K562 (cell line): ENCODE measurements at regions not wholly inside any gene's neighbourhood (a gene's known extent, or its start where the extent isn't known, plus 50 kb on each side); places are given as distances from the start of the nearest gene placed in this dataset.

Source experiments
- ATAC-seq: fragments of 200-7000 bp; cut with Tn5 transposase; 3 replicates; pipeline ENCODE4 v1.9.1; 2020; ENCODE audit warnings: moderate library complexity
- BruUV-seq: library from RNA; stranded (reverse); fragments of 400-500 nt; replicated peaks from 2 replicates; lab custom pipeline; 2021; lab: Mats Ljungman, UMichigan
- CTCF ChIA-PET: fragments of 300-600 bp; formaldehyde crosslinking; extraction: SDS; loops from one replicate; lab custom pipeline; 2021; ENCODE audit warnings: low intra/inter-chr PET ratio; lab: Yijun Ruan, JAX
- POLR2A ChIA-PET: fragments of 300-600, 350-650 bp; sonication (Branson Sonifier 250); formaldehyde crosslinking; extraction: SDS; loops from one replicate; lab custom pipeline; 2021; ENCODE audit warnings: antibody characterized with exemption, inconsistent platforms; lab: Yijun Ruan, JAX
- DNase-seq, 4 experiments: peaks; one replicate each; pipeline versions ENCODE4 v3.0.0 to v3.0.0-alpha.2; 2011 to 2018; ENCODE audit warnings: low spot score in 3 of 4, mixed read lengths in 3 of 4; ENCODE audit errors: extremely low read depth in 1 of 4
- FAIRE-seq: peaks from 2 replicates; lab custom pipeline; 2011; peaks lifted over from hg19 to GRCh38; lab: Jason Lieb, UNC
- H2AFZ ChIP-seq: 2 replicates; pipeline ENCODE4 v1.6.0; 2011; ENCODE audit warnings: low read depth, low read length, control low read depth, inconsistent platforms
- H3K27ac ChIP-seq: fragments of 200-600 bp; 3 replicates; pipeline ENCODE4 v1.8.0; 2011; ENCODE audit warnings: low read depth, mild to moderate bottlenecking, control low read depth, inconsistent platforms, low read length, moderate library complexity, mixed read lengths; ENCODE audit errors: extremely low read depth
- H3K27me3 ChIP-seq, 2 experiments: fragments of 300-600 bp in 1 of 2; 2 replicates in 1 of 2; 3 replicates in 1 of 2; pipeline versions ENCODE4 v1.6.0 to v1.8.0; 2011; ENCODE audit warnings: inconsistent platforms in 2 of 2, low read length in 2 of 2, mild to moderate bottlenecking in 1 of 2, mixed read lengths in 1 of 2, moderate library complexity in 1 of 2; ENCODE audit not compliant: control insufficient read depth in 2 of 2, insufficient read depth in 2 of 2
- H3K36me3 ChIP-seq: fragments of 300-600 bp; 3 replicates; pipeline ENCODE4 v1.8.0; 2011; ENCODE audit warnings: mild to moderate bottlenecking, low read length, inconsistent platforms; ENCODE audit not compliant: control insufficient read depth, insufficient read depth
- H3K4me1 ChIP-seq, 2 experiments: fragments of 200-600 bp in 1 of 2; replicated peaks in 1 of 2; 2 replicates in 1 of 2; 3 replicates in 1 of 2; pipeline versions ENCODE4 v1.5.1 to v1.8.0; 2011; ENCODE audit warnings: inconsistent platforms in 2 of 2, low read length in 2 of 2, mild to moderate bottlenecking in 1 of 2, mixed read lengths in 1 of 2, moderate library complexity in 1 of 2; ENCODE audit not compliant: control insufficient read depth in 2 of 2, insufficient read depth in 2 of 2
- H3K4me2 ChIP-seq: 2 replicates; pipeline ENCODE4 v1.6.1; 2011; ENCODE audit warnings: low read length, control low read depth, inconsistent platforms, mixed read lengths; ENCODE audit not compliant: insufficient read depth
- H3K4me3 ChIP-seq: fragments of 200-600 bp; sonication (generic), shearing (Covaris generic); 2 replicates; pipeline ENCODE4 v1.5.1; 2016; ENCODE audit warnings: control low read depth, inconsistent platforms
- H3K79me2 ChIP-seq: fragments of 200-600 bp; 3 replicates; pipeline ENCODE4 v1.8.0; 2011; ENCODE audit warnings: low read length, inconsistent platforms; ENCODE audit not compliant: control insufficient read depth, insufficient read depth
- H3K9ac ChIP-seq, 2 experiments: 2 replicates each; pipeline versions ENCODE4 v1.6.0 to v1.6.1; 2011; ENCODE audit warnings: low read depth in 2 of 2, low read length in 2 of 2, control low read depth in 1 of 2, inconsistent platforms in 1 of 2, mild to moderate bottlenecking in 1 of 2, mixed read lengths in 1 of 2; ENCODE audit not compliant: insufficient read depth in 1 of 2
- H3K9me1 ChIP-seq: one replicate; pipeline ENCODE4 v1.6.0; 2011; ENCODE audit warnings: inconsistent platforms, mild to moderate bottlenecking, low read length, moderate library complexity; ENCODE audit not compliant: control insufficient read depth, insufficient read depth
- H3K9me3 ChIP-seq: replicated peaks from 2 replicates; pipeline ENCODE4 v1.5.1; 2011; ENCODE audit warnings: low read depth, low read length, inconsistent platforms; ENCODE audit not compliant: control insufficient read depth, insufficient read depth
- H4K20me1 ChIP-seq: replicated peaks from 2 replicates; pipeline ENCODE4 v1.6.1; 2011; ENCODE audit warnings: low read length, inconsistent platforms, mixed read lengths; ENCODE audit not compliant: control insufficient read depth, insufficient read depth
- ATF4 ChIP-seq: fragments of 450-650 bp; formaldehyde crosslinking; IDR thresholded peaks from 2 replicates; pipeline ENCODE4 v1.4.0; 2022; ENCODE audit warnings: mild to moderate bottlenecking, moderate library complexity
- ESRRA ChIP-seq: fragments of 450-650 bp; IDR thresholded peaks from 2 replicates; pipeline ENCODE4 v1.6.1; 2014; ENCODE audit warnings: low read depth, mild to moderate bottlenecking, moderate library complexity, borderline replicate concordance
- FOSL1 ChIP-seq: fragments of 200-800 bp; sonication (Bioruptor generic); conservative IDR thresholded peaks from 2 replicates; pipeline ENCODE4 v1.6.1; 2016; ENCODE audit warnings: missing genetic modification characterization, missing compliant biosample characterization
- LCOR ChIP-seq: sonication (generic); formaldehyde crosslinking; IDR thresholded peaks from 2 replicates; pipeline ENCODE4 v1.8.0; 2022; ENCODE audit warnings: mild to moderate bottlenecking, missing genetic modification reagents
- MAFF ChIP-seq: IDR thresholded peaks from 2 replicates; pipeline ENCODE4 v1.6.1; 2012; ENCODE audit warnings: low read length, improper control_type of control experiment
- TRIM25 ChIP-seq: fragments of 450-650 bp; IDR thresholded peaks from 2 replicates; pipeline ENCODE4 v1.7.0; 2016; ENCODE audit warnings: borderline replicate concordance
- ZBTB12 ChIP-seq: fragments of 250-450 bp; sonication (Bioruptor Pico); IDR thresholded peaks from 2 replicates; pipeline ENCODE4 v1.4.0; 2020
- ZFX ChIP-seq: sonication (generic); formaldehyde crosslinking; IDR thresholded peaks from 2 replicates; pipeline ENCODE4 v1.8.0; 2022; ENCODE audit warnings: mild to moderate bottlenecking, missing genetic modification reagents, moderate library complexity
- ZNF316 ChIP-seq: fragments of 450-650 bp; IDR thresholded peaks from 2 replicates; pipeline ENCODE4 v1.6.1; 2016
- ZNF695 ChIP-seq: fragments of 450-650 bp; formaldehyde crosslinking; IDR thresholded peaks from 2 replicates; pipeline ENCODE4 v1.4.0; 2020; ENCODE audit warnings: mild to moderate bottlenecking, moderate library complexity
- WGBS: fragments of 100-300 bp; shearing (Covaris generic); methylation state at CpG from one replicate; pipeline ENCODE4 v1.1.6; 2016; ENCODE audit warnings: low coverage, mixed read lengths; ENCODE audit not compliant: insufficient coverage; ENCODE audit errors: missing lambda C conversion rate; 5-methylcytosine and 5-hydroxymethylcytosine counted together
- in situ Hi-C: fragments of 300-500 bp; cut with MboI; formaldehyde crosslinking; loops from 4 replicates; pipeline ENCODE4 v1.15.0; 2018; ENCODE audit warnings: inconsistent platforms, mixed read lengths
- intact Hi-C: fragments of 100-400 bp; cut with micrococcal nuclease; formaldehyde crosslinking; loops from 2 replicates; pipeline ENCODE4 v1.14.2; 2022

- CTCF ChIA-PET, result no interaction called here
- 0% methylated on average over 3 of the region's 3 CpGs for WGBS
- DNase-seq, result no peak
- H3K27ac ChIP-seq, result no peak overlapping the region
- intact Hi-C loops (no loop called here), in situ Hi-C loops (no loop called here)
- no peaks in the 10 kb centered on the region for H3K9me1 ChIP-seq
- H3K4me2 ChIP-seq, result no peak overlapping the region
- H3K9me3 ChIP-seq, result no peaks in the 10 kb centered on the region
- FAIRE-seq, result no peak
- no peaks in the 10 kb centered on the region for H4K20me1 ChIP-seq
- BruUV-seq, result no TSS peak
- no peaks in the 10 kb centered on the region for H3K27me3 ChIP-seq
- no peak overlapping the region for H3K4me3 ChIP-seq
- H3K79me2 ChIP-seq, result no peaks in the 10 kb centered on the region
- no peaks in the 10 kb centered on the region for H3K4me1 ChIP-seq
- no peak for ATAC-seq
- H2AFZ ChIP-seq, result no peak overlapping the region
- H3K9ac ChIP-seq, result no peak overlapping the region
- POLR2A ChIA-PET, result no interaction called here
- no peaks in the 10 kb centered on the region for H3K36me3 ChIP-seq
- no peak for TF ChIP-seq TRIM25
- TF ChIP-seq MAFF, result peak; percentile 22; the same call in 1 of the 2 replicates
- TF ChIP-seq ZNF695 (CRISPR knock-in tag), result no peak
- TF ChIP-seq LCOR, result no peak
- no peak for TF ChIP-seq FOSL1 (tag)
- TF ChIP-seq ATF4 (CRISPR knock-in tag), result no peak
- no peak for TF ChIP-seq ESRRA
- no peak for TF ChIP-seq ZFX (CRISPR knock-in tag)
- no peak for TF ChIP-seq ZBTB12 (CRISPR knock-in tag)
- TF ChIP-seq ZNF316, result peak; percentile 20; the same call in 1 of the 2 replicates
These were observed 82.4 kb upstream of the PDE1C start for GRCh38 chr7:32152576-32152975.
